SKM-1 (cell line): ENCODE measurements at regions not wholly inside any gene's neighbourhood (a gene's known extent, or its start where the extent isn't known, plus 50 kb on each side); places are given as distances from the start of the nearest gene placed in this dataset.
A peak's percentile ranks its signal among the peaks of the same experiment; 100 is the strongest.

Experiments
- DNase-seq: peaks from one replicate; lab custom pipeline; 2025; ENCODE audit not compliant: unreplicated experiment; lab: John Stamatoyannopoulos, UW

- no peak for DNase-seq
These were observed 88.8 kb downstream of the C16orf95 start for GRCh38 chr16:87228363-87228762.

- DNase-seq, result no peak
These were observed 87.7 kb downstream of the C16orf95 start for GRCh38 chr16:87229230-87230188.

GRCh38 chr16:87230571-87230970 is 86.6 kb downstream of the C16orf95 start:
- DNase-seq, result no peak

DNA sequence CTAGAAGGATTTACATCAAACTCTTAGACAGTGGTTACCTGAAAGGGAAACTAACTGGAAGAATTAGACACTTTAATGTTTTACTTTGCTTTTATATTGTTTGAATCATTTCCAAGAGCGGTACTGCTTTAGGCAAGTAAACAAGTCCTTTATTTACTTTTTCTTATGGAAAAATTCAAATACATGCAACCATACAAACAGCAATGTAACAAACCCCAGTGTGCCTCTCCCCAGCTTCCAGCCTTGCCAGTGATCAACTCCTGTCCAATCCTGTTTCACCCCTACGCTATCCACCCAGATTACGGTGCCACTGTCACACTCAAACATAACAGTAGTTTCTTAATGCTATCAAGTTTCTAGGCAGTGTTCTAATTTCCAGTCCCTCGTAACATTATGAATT is 85.9 kb downstream of the C16orf95 start:
- no peak for DNase-seq

GRCh38 chr16:87231911-87232310 is 85.3 kb downstream of the C16orf95 start:
- no peak for DNase-seq

DNA sequence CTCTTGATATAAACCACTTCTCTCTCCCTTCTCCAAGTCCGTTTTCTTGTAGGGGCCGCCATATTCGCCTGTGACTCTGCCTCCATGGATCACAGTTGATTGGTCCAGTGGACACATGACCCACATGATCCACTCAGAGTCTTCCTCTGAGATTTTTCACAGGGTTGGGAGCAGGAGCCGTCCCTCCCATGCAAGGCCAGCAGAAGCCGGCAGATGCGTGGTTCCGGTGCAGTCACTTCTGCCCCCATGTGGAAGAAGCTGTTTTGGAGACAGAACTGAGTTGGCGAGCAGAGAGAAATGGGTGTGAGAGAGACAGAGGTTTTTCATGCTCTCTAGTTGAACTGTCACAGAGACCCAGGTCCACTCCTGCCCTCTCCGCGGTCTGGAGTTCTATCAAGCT is 83.3 kb downstream of the C16orf95 start:
- DNase-seq, result no peak

GRCh38 chr16:87234601-87235000 is 82.6 kb downstream of the C16orf95 start:
- no peak for DNase-seq

- DNase-seq, result peak; percentile 54
These were observed 81.2 kb downstream of the C16orf95 start for GRCh38 chr16:87235810-87236515.

DNA sequence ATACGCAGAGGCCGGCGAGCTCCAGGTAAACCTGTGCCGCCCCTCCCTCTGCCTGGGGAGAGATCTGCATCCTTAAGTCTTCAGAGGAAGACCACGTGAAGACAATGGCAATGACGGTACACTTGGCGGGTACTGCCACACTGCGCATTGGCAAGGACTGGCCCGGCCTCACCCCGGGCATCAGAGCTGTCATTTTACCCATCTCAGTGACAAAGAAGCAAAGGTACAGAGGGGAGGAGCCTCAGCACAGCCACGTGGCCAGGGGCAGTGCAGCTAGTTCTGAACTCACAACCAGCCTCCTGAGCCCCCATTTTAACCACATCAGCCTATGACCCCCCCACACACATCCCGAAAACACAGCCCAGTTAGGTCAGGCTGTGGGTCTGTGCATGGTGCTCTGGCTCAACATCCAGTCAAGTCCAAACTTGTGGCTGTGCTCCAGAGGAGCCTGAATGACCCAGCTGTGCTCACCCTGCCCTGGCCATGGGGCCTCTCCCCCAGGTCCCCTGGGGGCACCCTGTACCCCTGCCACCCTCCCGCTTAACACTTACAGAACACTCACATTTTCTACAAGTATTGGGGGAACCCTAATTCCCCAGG is 80.6 kb downstream of the C16orf95 start:
- DNase-seq, result no peak

GRCh38 chr16:87238361-87238715 is 78.9 kb downstream of the C16orf95 start:
- DNase-seq, result no peak

GRCh38 chr16:87239545-87239944 is 77.6 kb downstream of the C16orf95 start:
- no peak for DNase-seq

- no peak for DNase-seq
These were observed 76.7 kb downstream of the C16orf95 start for GRCh38 chr16:87240211-87241136.

DNA sequence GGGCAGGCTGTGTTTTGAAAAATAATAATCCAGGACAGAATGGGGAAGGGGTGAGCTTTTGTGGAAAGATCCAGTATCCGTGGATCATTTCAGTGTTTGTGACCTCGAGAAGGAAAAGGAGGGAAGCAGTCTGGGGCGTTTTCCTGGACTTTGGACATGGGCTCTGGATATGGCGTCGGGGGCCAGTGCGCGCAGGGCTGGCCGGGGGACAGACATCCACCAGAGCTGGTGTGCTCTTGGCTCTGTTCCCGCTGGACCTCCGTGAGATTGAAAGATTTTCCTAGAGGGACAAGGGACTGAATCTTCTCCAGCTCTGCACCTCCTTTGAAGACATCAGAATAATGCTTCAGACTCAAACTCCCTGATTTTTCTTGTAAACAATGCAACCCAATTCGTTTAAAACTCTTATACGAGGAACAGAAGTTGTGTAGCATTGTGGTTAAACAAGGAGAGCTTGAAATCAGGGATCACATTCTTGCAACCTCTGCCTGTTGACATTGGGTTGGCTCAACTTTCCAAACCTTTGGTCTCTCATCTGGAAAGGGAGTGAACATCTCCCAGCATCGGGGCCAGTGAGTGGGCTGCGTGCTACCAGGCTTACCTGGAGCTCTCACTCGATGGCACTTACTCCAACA is 75.9 kb downstream of the C16orf95 start:
- DNase-seq, result no peak

GRCh38 chr16:87243478-87243877 is 73.7 kb downstream of the C16orf95 start:
- DNase-seq, result no peak

DNA sequence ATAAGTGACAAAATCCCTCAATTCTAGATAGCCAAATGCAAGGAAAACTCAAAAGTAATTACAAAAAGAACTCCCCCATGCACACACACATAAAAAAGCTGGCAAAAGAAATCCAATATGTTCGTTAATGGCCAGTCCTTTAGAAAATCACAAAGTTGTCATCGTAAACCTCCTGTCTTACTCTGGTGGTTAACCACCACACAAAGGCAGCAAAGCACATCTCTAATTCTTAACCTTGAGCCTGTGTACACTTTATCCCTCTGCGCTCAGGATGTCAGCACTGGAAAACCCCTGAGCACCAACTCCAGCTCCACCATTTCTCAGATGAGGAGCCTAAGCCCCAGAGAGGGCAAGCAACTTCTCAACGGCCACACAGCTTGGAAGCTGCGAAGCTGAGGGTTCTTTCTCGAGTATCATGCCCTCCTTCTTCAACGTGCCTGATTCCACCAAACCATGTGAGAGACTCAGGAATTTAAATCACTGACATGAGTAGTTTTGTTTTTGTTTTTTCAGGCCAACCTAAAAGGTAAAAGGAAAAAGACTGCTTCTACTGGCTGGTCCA is 72.5 kb downstream of the C16orf95 start:
- DNase-seq, result no peak

GRCh38 chr16:87245511-87245910 is 71.7 kb downstream of the C16orf95 start:
- DNase-seq, result no peak

DNA sequence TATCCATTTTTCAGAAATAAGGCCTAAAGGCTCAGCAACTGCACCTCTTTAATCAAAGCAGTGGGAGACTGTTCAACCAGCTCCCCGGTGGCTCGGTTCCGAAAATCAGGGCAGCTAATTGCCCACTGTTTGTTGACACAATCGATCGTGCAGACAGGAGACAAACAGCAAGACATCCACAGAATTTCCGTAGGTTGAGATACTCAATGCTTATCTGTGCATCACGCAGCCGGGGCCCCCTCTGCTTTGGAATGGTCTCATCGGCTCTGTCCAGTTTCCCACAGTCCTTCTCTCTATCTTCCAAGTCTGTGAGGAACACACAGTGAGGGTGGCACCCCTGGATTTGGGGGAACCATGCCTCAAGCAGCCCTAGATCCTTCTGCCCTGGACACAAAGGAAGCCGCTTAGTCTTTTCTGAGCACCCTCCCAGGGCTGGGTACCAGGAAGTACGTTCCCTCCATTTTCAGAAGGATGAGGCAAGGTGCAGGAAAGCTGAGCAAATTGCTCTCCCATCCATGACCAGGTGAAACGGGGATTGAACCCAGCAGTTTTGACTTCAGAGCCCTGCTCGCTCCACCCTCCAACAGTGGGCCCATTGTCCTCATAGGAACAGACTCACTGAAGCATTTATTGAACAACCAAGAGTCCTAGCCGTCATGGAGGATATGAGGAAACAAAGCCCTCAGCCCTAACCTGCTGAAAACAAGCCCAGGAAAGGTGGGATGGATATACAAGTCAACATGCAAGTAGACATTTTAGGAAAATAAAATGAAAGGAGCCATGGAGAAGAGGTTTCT is 70.7 kb downstream of the C16orf95 start:
- DNase-seq, result no peak

DNA sequence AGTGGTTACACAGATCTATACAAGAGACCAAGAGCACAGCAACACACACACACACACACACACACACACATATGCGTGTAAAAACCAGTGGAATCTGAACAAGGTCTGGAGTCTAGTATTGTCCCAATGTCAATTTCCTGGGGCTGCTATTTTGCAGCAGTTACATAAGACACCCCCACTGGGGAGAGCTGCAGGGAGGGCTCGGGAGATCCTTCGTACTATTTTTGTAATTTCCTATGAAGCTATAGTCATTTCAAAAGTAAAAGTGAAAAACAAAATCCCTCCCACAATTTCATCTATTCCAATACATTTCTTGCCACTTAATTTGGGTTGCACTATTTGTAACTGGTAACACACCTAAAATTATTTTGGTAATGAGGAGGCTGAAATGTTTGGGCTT is 68.5 kb downstream of the C16orf95 start:
- DNase-seq, result no peak

GRCh38 chr16:87249425-87249824 is 67.8 kb downstream of the C16orf95 start:
- DNase-seq, result no peak
